ENCODE measurements at regions not wholly inside any gene's neighbourhood (a gene's known extent, or its start where the extent isn't known, plus 50 kb on each side); places are given as distances from the start of the nearest gene placed in this dataset.
A peak's percentile ranks its signal among the peaks of the same experiment; 100 is the strongest.
"Not testable (repeated sequence)": the region's sequence is repeated elsewhere in the genome, so short reads cannot be mapped to it uniquely, and the experiment has no call there.

DNA sequence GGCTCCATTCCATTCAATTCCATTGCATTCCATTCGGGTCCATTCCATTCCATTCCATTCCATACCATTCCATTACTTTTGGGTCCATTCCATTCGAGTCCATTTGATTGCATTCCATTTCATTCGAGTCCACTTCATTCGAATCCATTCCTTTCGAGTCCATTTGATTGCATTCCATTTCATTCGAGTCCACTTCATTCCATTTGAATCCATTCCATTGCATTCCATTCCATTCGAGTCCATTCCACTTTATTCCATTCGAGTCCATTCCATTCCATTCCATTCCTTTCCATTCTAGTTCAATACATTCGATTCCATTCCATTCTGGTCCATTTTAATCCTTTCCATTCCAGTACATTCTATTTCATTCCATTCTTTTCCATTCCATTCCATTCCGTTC lies 334.0 kb downstream of the ZNF33B start:
- H3K9me2 ChIP-seq (ENCODE audit: insufficient read depth) = no peaks in the 10 kb centered on the region
- POLR2A ChIA-PET = no interaction called here
- peaks cover 82 to 83% of the 10 kb centered on the region in 2 experiments; a peak in 3 of 4 replicates for H3K9me3 ChIP-seq (ENCODE audit: control insufficient read depth in 1 of 2, insufficient read depth in 1 of 2, low read depth in 1 of 2, low read length in 2 of 2)
- RAD21 ChIA-PET (ENCODE audit: low non-redundant PET in 1 of 2, low total read pairs in 2 of 2, uncharacterized antibody in 2 of 2, unreplicated experiment in 2 of 2) = no interaction called here
- no TSS peak for BruUV-seq (replicated peaks)
- no peak for ATAC-seq
- no peak overlapping the region for H2AFZ ChIP-seq (ENCODE audit: low read depth, low read length, poor library complexity, severe bottlenecking)
- H3K79me2 ChIP-seq (ENCODE audit: insufficient read depth, low read length) = no peaks in the 10 kb centered on the region
- CTCF ChIA-PET = no interaction called here
- no peak overlapping the region for H3K4me2 ChIP-seq (ENCODE audit: low read length)
- H3K27me3 ChIP-seq (ENCODE audit: insufficient read depth, low read length) = no peaks in the 10 kb centered on the region
- H3K27ac ChIP-seq (ENCODE audit: low read depth, low read length) = no peak overlapping the region
- no peaks in the 10 kb centered on the region for H4K20me1 ChIP-seq (ENCODE audit: insufficient read depth)
- no peak for TF ChIP-seq POLR2A (IDR thresholded peaks at IDR 0.05; ENCODE audit: borderline replicate concordance, extremely low read depth, insufficient read depth, insufficient read length)
- no peak overlapping the region for H3K9ac ChIP-seq (ENCODE audit: low read length)
- H3K36me3 ChIP-seq (ENCODE audit: control insufficient read depth in 1 of 2, insufficient read depth in 2 of 2, low read length in 2 of 2) = no peaks in the 10 kb centered on the region
- intact Hi-C loops (cut with micrococcal nuclease) = no loop called here
- H3K4me1 ChIP-seq (ENCODE audit: control insufficient read depth in 1 of 2, insufficient read depth in 2 of 2, low read length in 2 of 2) = no peaks in the 10 kb centered on the region
- DNase-seq (ENCODE audit: low read depth, low spot score) = no peak
- no peak overlapping the region for H3K4me3 ChIP-seq (replicated peaks in 1 of 2; ENCODE audit: low read depth in 1 of 2, low read length in 2 of 2)

DNA sequence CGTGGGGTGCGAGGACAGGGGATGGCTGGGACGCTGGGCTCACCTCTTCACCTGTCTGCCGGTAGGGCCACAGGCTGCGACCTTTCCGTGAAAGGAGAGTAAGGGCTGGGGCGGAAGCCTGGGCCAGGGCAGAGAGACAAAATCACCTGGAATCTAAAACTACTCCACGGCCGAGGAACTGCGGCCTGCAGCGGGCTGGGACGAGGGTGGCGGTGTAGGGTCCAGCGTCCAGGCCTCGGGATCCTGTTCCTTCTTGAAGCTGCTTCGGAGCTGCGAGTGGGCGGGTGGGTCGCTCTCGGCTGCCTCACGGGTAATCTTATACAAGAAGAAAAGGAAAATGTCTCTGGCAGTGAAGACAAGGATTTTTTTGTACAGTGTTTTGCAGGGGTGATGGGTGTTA lies 356.5 kb downstream of the ZNF33B start:
- H3K27ac ChIP-seq (ENCODE audit: low read depth, low read length); POLR2A ChIA-PET; H3K4me2 ChIP-seq (ENCODE audit: low read length); H3K9ac ChIP-seq (ENCODE audit: low read length); H3K4me1 ChIP-seq (ENCODE audit: control insufficient read depth in 1 of 2, insufficient read depth in 2 of 2, low read length in 2 of 2); H2AFZ ChIP-seq (ENCODE audit: low read depth, low read length, poor library complexity, severe bottlenecking); H3K79me2 ChIP-seq (ENCODE audit: insufficient read depth, low read length); CTCF ChIA-PET; H3K36me3 ChIP-seq (ENCODE audit: control insufficient read depth in 1 of 2, insufficient read depth in 2 of 2, low read length in 2 of 2); H3K9me2 ChIP-seq (ENCODE audit: insufficient read depth); RAD21 ChIA-PET (ENCODE audit: low non-redundant PET in 1 of 2, low total read pairs in 2 of 2, uncharacterized antibody in 2 of 2, unreplicated experiment in 2 of 2); H3K4me3 ChIP-seq (replicated peaks in 1 of 2; ENCODE audit: low read depth in 1 of 2, low read length in 2 of 2); DNase-seq (ENCODE audit: low read depth, low spot score); BruUV-seq (replicated peaks); ATAC-seq; intact Hi-C loops (cut with micrococcal nuclease); H3K27me3 ChIP-seq (ENCODE audit: insufficient read depth, low read length); H3K9me3 ChIP-seq (ENCODE audit: control insufficient read depth in 1 of 2, insufficient read depth in 1 of 2, low read depth in 1 of 2, low read length in 2 of 2); H4K20me1 ChIP-seq (ENCODE audit: insufficient read depth): not testable (repeated sequence)

DNA sequence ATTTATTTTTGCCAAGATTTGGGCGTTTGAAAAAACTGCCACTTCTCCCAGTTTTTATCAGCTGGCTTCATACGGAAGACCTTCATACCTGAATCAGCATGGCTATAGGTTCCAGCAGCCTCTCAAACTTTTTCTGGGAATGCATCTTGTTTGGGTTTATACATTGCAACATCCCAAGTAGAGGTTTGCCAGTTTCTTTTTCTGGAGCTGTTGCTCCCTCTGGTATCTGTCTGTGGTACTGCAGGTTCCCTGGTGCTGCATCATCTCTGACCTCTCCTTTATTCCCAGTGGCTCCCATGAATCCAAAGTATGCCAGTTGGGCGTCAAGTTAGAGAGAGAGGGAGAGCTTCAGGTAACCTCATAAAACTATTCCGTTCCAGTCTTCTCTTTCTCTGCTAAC lies 368.6 kb downstream of the ZNF33B start:
- intact Hi-C loops (cut with micrococcal nuclease); RAD21 ChIA-PET (ENCODE audit: low non-redundant PET in 1 of 2, low total read pairs in 2 of 2, uncharacterized antibody in 2 of 2, unreplicated experiment in 2 of 2); ATAC-seq; H3K4me1 ChIP-seq (ENCODE audit: control insufficient read depth in 1 of 2, insufficient read depth in 2 of 2, low read length in 2 of 2); DNase-seq (ENCODE audit: low read depth, low spot score); BruUV-seq (replicated peaks); H3K4me3 ChIP-seq (replicated peaks in 1 of 2; ENCODE audit: low read depth in 1 of 2, low read length in 2 of 2); H3K27ac ChIP-seq (ENCODE audit: low read depth, low read length); H3K9me2 ChIP-seq (ENCODE audit: insufficient read depth); H3K79me2 ChIP-seq (ENCODE audit: insufficient read depth, low read length); POLR2A ChIA-PET; H3K36me3 ChIP-seq (ENCODE audit: control insufficient read depth in 1 of 2, insufficient read depth in 2 of 2, low read length in 2 of 2); H3K4me2 ChIP-seq (ENCODE audit: low read length); H3K9ac ChIP-seq (ENCODE audit: low read length); H2AFZ ChIP-seq (ENCODE audit: low read depth, low read length, poor library complexity, severe bottlenecking); CTCF ChIA-PET; H3K27me3 ChIP-seq (ENCODE audit: insufficient read depth, low read length); H4K20me1 ChIP-seq (ENCODE audit: insufficient read depth); H3K9me3 ChIP-seq (ENCODE audit: control insufficient read depth in 1 of 2, insufficient read depth in 1 of 2, low read depth in 1 of 2, low read length in 2 of 2): not testable (repeated sequence)
- TF ChIP-seq, protein P1, sequence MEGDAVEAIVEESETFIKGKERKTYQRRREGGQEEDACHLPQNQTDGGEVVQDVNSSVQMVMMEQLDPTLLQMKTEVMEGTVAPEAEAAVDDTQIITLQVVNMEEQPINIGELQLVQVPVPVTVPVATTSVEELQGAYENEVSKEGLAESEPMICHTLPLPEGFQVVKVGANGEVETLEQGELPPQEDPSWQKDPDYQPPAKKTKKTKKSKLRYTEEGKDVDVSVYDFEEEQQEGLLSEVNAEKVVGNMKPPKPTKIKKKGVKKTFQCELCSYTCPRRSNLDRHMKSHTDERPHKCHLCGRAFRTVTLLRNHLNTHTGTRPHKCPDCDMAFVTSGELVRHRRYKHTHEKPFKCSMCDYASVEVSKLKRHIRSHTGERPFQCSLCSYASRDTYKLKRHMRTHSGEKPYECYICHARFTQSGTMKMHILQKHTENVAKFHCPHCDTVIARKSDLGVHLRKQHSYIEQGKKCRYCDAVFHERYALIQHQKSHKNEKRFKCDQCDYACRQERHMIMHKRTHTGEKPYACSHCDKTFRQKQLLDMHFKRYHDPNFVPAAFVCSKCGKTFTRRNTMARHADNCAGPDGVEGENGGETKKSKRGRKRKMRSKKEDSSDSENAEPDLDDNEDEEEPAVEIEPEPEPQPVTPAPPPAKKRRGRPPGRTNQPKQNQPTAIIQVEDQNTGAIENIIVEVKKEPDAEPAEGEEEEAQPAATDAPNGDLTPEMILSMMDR (IDR thresholded peaks at IDR 0.05 in 2 of 3, conservative IDR thresholded peaks at IDR 0.05 in 1 of 3; ENCODE audit: borderline replicate concordance in 1 of 3, insufficient read depth in 1 of 3, low read depth in 2 of 3, low read length in 2 of 3) = peak in 2 of 3 experiments; percentile 16 to 17; a peak in 1 of 6 replicates

DNA sequence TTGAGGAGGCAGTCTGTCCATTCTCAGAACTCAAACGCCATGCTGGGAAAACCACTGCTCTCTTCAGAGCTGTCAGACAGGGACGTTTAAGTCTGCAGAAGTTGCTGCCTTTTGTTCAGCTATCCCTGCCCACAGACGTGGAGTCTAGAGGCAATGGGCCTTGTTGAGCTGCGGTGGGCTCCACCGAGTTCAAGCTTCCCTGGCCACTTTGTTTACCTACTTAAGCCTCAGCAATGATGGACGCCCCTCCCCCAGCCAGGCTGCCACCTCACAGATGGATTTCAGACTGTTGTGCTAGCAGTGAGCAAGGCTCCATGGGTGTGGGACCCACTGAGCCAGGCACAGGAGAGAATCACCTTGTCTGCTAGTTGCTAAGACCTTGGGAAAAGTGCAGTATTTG lies 375.1 kb downstream of the ZNF33B start:
- DNase-seq (ENCODE audit: low read depth, low spot score); RAD21 ChIA-PET (ENCODE audit: low non-redundant PET in 1 of 2, low total read pairs in 2 of 2, uncharacterized antibody in 2 of 2, unreplicated experiment in 2 of 2); H4K20me1 ChIP-seq (ENCODE audit: insufficient read depth); H3K4me1 ChIP-seq (ENCODE audit: control insufficient read depth in 1 of 2, insufficient read depth in 2 of 2, low read length in 2 of 2); H3K9ac ChIP-seq (ENCODE audit: low read length); intact Hi-C loops (cut with micrococcal nuclease); H3K79me2 ChIP-seq (ENCODE audit: insufficient read depth, low read length); ATAC-seq; CTCF ChIA-PET; H3K4me2 ChIP-seq (ENCODE audit: low read length); H3K36me3 ChIP-seq (ENCODE audit: control insufficient read depth in 1 of 2, insufficient read depth in 2 of 2, low read length in 2 of 2); H3K27me3 ChIP-seq (ENCODE audit: insufficient read depth, low read length); BruUV-seq (replicated peaks); H3K27ac ChIP-seq (ENCODE audit: low read depth, low read length); H3K4me3 ChIP-seq (replicated peaks in 1 of 2; ENCODE audit: low read depth in 1 of 2, low read length in 2 of 2); POLR2A ChIA-PET; H3K9me3 ChIP-seq (ENCODE audit: control insufficient read depth in 1 of 2, insufficient read depth in 1 of 2, low read depth in 1 of 2, low read length in 2 of 2); H2AFZ ChIP-seq (ENCODE audit: low read depth, low read length, poor library complexity, severe bottlenecking); H3K9me2 ChIP-seq (ENCODE audit: insufficient read depth): not testable (repeated sequence)
